Mesenchymal stem cell (in vitro differentiated cells and primary cell): ENCODE measurements at regions not wholly inside any gene's neighbourhood (a gene's known extent, or its start where the extent isn't known, plus 50 kb on each side); places are given as distances from the start of the nearest gene placed in this dataset.

Experiments used
- DNase-seq: peaks from one replicate; pipeline ENCODE4 v3.0.0-alpha.2; 2013
- H2AFZ ChIP-seq: one replicate; pipeline ENCODE4 v1.6.1; 2013; ENCODE audit warnings: low read depth, mild to moderate bottlenecking, control low read depth, inconsistent platforms, low read length, moderate library complexity
- H2AK5ac ChIP-seq: 2 replicates; pipeline ENCODE4 v1.6.1; 2013; ENCODE audit warnings: low read length, moderate library complexity, mild to moderate bottlenecking, inconsistent platforms; ENCODE audit not compliant: severe bottlenecking
- H2BK120ac ChIP-seq: one replicate; pipeline ENCODE4 v1.6.1; 2013; ENCODE audit warnings: low read depth, mild to moderate bottlenecking, inconsistent platforms, low read length, moderate library complexity
- H2BK12ac ChIP-seq, 2 experiments: one replicate each; pipeline ENCODE4 v1.6.1; 2013; ENCODE audit warnings: inconsistent platforms in 2 of 2, low read length in 2 of 2, mild to moderate bottlenecking in 2 of 2, moderate library complexity in 2 of 2, control low read depth in 1 of 2
- H2BK15ac ChIP-seq: one replicate; pipeline ENCODE4 v1.6.1; 2013; ENCODE audit warnings: mild to moderate bottlenecking, low read depth, inconsistent platforms; ENCODE audit not compliant: poor library complexity, severe bottlenecking
- H2BK5ac ChIP-seq: 2 replicates; pipeline ENCODE4 v1.6.1; 2013; ENCODE audit warnings: low read depth, mild to moderate bottlenecking, low read length, control low read depth, inconsistent platforms; ENCODE audit not compliant: poor library complexity, severe bottlenecking
- H3K14ac ChIP-seq, 2 experiments: one replicate each; pipeline ENCODE4 v1.6.1; 2013; ENCODE audit warnings: inconsistent platforms in 2 of 2, low read length in 2 of 2, control low read depth in 1 of 2, mild to moderate bottlenecking in 1 of 2, moderate library complexity in 1 of 2
- H3K18ac ChIP-seq, 2 experiments: one replicate each; pipeline ENCODE4 v1.6.1; 2013; ENCODE audit warnings: inconsistent platforms in 2 of 2, low read length in 2 of 2, control low read depth in 1 of 2, low read depth in 1 of 2, mild to moderate bottlenecking in 1 of 2
- H3K23ac ChIP-seq, 2 experiments: one replicate each; pipeline ENCODE4 v1.6.1; 2013; ENCODE audit warnings: inconsistent platforms in 2 of 2, low read length in 2 of 2, mild to moderate bottlenecking in 2 of 2, moderate library complexity in 2 of 2, control low read depth in 1 of 2
- H3K27ac ChIP-seq: 2 replicates; pipeline ENCODE4 v1.5.1; 2013; ENCODE audit warnings: mild to moderate bottlenecking, moderate library complexity, low read length, control low read depth, inconsistent platforms; ENCODE audit not compliant: poor library complexity, severe bottlenecking
- H3K27me3 ChIP-seq, 2 experiments: 2 replicates each; pipeline versions ENCODE4 v1.6.1 to v1.7.0; 2013; ENCODE audit warnings: low read length in 2 of 2, mild to moderate bottlenecking in 2 of 2, moderate library complexity in 2 of 2, control low read depth in 1 of 2, inconsistent platforms in 1 of 2; ENCODE audit not compliant: control insufficient read depth in 1 of 2, insufficient read depth in 1 of 2
- H3K36me3 ChIP-seq, 2 experiments: 2 replicates each; pipeline versions ENCODE4 v1.6.1 to v1.7.0; 2013; ENCODE audit warnings: low read length in 2 of 2, control low read depth in 1 of 2, inconsistent platforms in 1 of 2, low read depth in 1 of 2, mild to moderate bottlenecking in 1 of 2; ENCODE audit not compliant: insufficient read depth in 2 of 2, control insufficient read depth in 1 of 2
- H3K4ac ChIP-seq, 2 experiments: one replicate each; pipeline ENCODE4 v1.6.1; 2013; ENCODE audit warnings: inconsistent platforms in 2 of 2, low read length in 2 of 2, mild to moderate bottlenecking in 2 of 2, moderate library complexity in 2 of 2, control low read depth in 1 of 2, low read depth in 1 of 2
- H3K4me1 ChIP-seq: 2 replicates; pipeline ENCODE4 v1.6.1; 2013; ENCODE audit warnings: low read depth, low read length, control low read depth; ENCODE audit not compliant: control insufficient read depth, insufficient read depth
- H3K4me2 ChIP-seq: 2 replicates; pipeline ENCODE4 v1.6.1; 2013; ENCODE audit warnings: low read length, mild to moderate bottlenecking, inconsistent platforms; ENCODE audit not compliant: poor library complexity, severe bottlenecking
- H3K4me3 ChIP-seq, 2 experiments: 2 replicates each; pipeline versions ENCODE4 v1.5.1 to v1.7.0; 2013; ENCODE audit warnings: low read length in 2 of 2, mild to moderate bottlenecking in 2 of 2, control low read depth in 1 of 2, low read depth in 1 of 2; ENCODE audit not compliant: insufficient read depth in 1 of 2
- H3K79me1 ChIP-seq: replicated peaks from 2 replicates; pipeline ENCODE4 v1.6.1; 2013; ENCODE audit warnings: mild to moderate bottlenecking, control low read depth, low read length, inconsistent platforms; ENCODE audit not compliant: poor library complexity, severe bottlenecking
- H3K9ac ChIP-seq: 2 replicates; pipeline ENCODE4 v1.7.0; 2013; ENCODE audit warnings: mild to moderate bottlenecking, low read length, moderate library complexity
- H3K9me3 ChIP-seq: 2 replicates; pipeline ENCODE4 v1.7.0; 2013; ENCODE audit warnings: mild to moderate bottlenecking, low read length; ENCODE audit not compliant: control insufficient read depth
- H4K8ac ChIP-seq: one replicate; pipeline ENCODE4 v1.6.1; 2013; ENCODE audit warnings: inconsistent platforms, mild to moderate bottlenecking, low read length, moderate library complexity
- H4K91ac ChIP-seq: one replicate; pipeline ENCODE4 v1.6.1; 2013; ENCODE audit warnings: mild to moderate bottlenecking, low read length, inconsistent platforms
- WGBS: methylation state at CpG from one replicate; pipeline ENCODE4 v1.1.7; 2013; ENCODE audit warnings: mixed read lengths; 5-methylcytosine and 5-hydroxymethylcytosine counted together

- Histone ChIP-seq H3K4ac (no peak overlapping the region), H3K4me1 (no peaks in the 10 kb centered on the region), H4K91ac (no peak overlapping the region), H3K9me3 (no peaks in the 10 kb centered on the region), H2BK12ac (no peak overlapping the region), H3K4me3 (no peak overlapping the region), H2BK5ac (no peak overlapping the region), H3K18ac (no peak overlapping the region), H3K27ac (no peak overlapping the region), H2BK120ac (no peak overlapping the region), H3K4me2 (no peak overlapping the region), H3K27me3 (peaks cover 0 to 6% of the 10 kb centered on the region in 2 experiments), H2AFZ (no peak overlapping the region), H2AK5ac (no peak overlapping the region), H4K8ac (no peak overlapping the region), H3K23ac (no peak overlapping the region), H2BK15ac (no peak overlapping the region), H3K36me3 (no peaks in the 10 kb centered on the region), H3K79me1 (no peaks in the 10 kb centered on the region), H3K14ac (no peak overlapping the region), H3K9ac (no peak overlapping the region)
- peak; percentile 51 for DNase-seq
- WGBS, result 63% methylated on average over 2 of the region's 2 CpGs
Measured at GRCh38 chr2:191539068-191539467, 138.9 kb upstream of the NABP1 start.

GRCh38 chr2:191540681-191541080 is 137.3 kb upstream of the NABP1 start:
- H2BK15ac ChIP-seq, result no peak overlapping the region
- no peak overlapping the region for H3K27ac ChIP-seq
- no peak overlapping the region for H2BK5ac ChIP-seq
- H3K18ac ChIP-seq, result no peak overlapping the region
- DNase-seq, result no peak
- no peak overlapping the region for H3K4me3 ChIP-seq
- H3K27me3 ChIP-seq, result no peaks in the 10 kb centered on the region
- no peak overlapping the region for H2BK12ac ChIP-seq
- H4K91ac ChIP-seq, result no peak overlapping the region
- no peak overlapping the region for H3K4ac ChIP-seq
- H3K79me1 ChIP-seq, result no peaks in the 10 kb centered on the region
- H4K8ac ChIP-seq, result no peak overlapping the region
- H3K23ac ChIP-seq, result no peak overlapping the region
- H2BK120ac ChIP-seq, result no peak overlapping the region
- H3K36me3 ChIP-seq, result no peaks in the 10 kb centered on the region
- H2AFZ ChIP-seq, result no peak overlapping the region
- no peak overlapping the region for H2AK5ac ChIP-seq
- 91% methylated on average over 2 of the region's 2 CpGs for WGBS
- peaks cover 5% of the 10 kb centered on the region for H3K9me3 ChIP-seq
- H3K4me2 ChIP-seq, result no peak overlapping the region
- H3K14ac ChIP-seq, result no peak overlapping the region
- H3K4me1 ChIP-seq, result no peaks in the 10 kb centered on the region
- H3K9ac ChIP-seq, result no peak overlapping the region

- 85% methylated on average over 2 of the region's 2 CpGs for WGBS
- Histone ChIP-seq H2BK15ac (no peak overlapping the region), H2BK5ac (no peak overlapping the region), H3K27ac (no peak overlapping the region), H3K23ac (no peak overlapping the region), H3K14ac (no peak overlapping the region), H2AK5ac (no peak overlapping the region), H3K4me1 (no peaks in the 10 kb centered on the region), H4K8ac (no peak overlapping the region), H3K9me3 (peaks cover 5% of the 10 kb centered on the region), H3K18ac (no peak overlapping the region), H2BK12ac (no peak overlapping the region), H3K27me3 (no peaks in the 10 kb centered on the region), H4K91ac (no peak overlapping the region), H3K4me2 (no peak overlapping the region), H2BK120ac (no peak overlapping the region), H3K4me3 (no peak overlapping the region), H2AFZ (no peak overlapping the region), H3K9ac (no peak overlapping the region), H3K79me1 (no peaks in the 10 kb centered on the region), H3K36me3 (no peaks in the 10 kb centered on the region), H3K4ac (no peak overlapping the region)
- DNase-seq, result no peak
Measured at GRCh38 chr2:191543708-191544107, 134.2 kb upstream of the NABP1 start.

GRCh38 chr2:191544461-191545062 is 133.4 kb upstream of the NABP1 start:
- Histone ChIP-seq H3K4me2 (no peak overlapping the region), H3K4me1 (no peaks in the 10 kb centered on the region), H2BK15ac (no peak overlapping the region), H3K4me3 (no peak overlapping the region), H3K4ac (no peak overlapping the region), H2BK5ac (no peak overlapping the region), H3K9me3 (peaks cover 5% of the 10 kb centered on the region), H2AK5ac (no peak overlapping the region), H3K36me3 (no peaks in the 10 kb centered on the region), H3K14ac (no peak overlapping the region), H4K8ac (no peak overlapping the region), H3K9ac (no peak overlapping the region), H3K27ac (no peak overlapping the region), H3K18ac (no peak overlapping the region), H2BK12ac (no peak overlapping the region), H2BK120ac (no peak overlapping the region), H4K91ac (no peak overlapping the region), H3K79me1 (no peaks in the 10 kb centered on the region), H3K27me3 (no peaks in the 10 kb centered on the region), H3K23ac (no peak overlapping the region), H2AFZ (no peak overlapping the region)
- no peak for DNase-seq
